IPS-20b (cell line): ENCODE measurements at regions not wholly inside any gene's neighbourhood (a gene's known extent, or its start where the extent isn't known, plus 50 kb on each side); places are given as distances from the start of the nearest gene placed in this dataset.

ENCODE experiments used
- H3K27ac ChIP-seq: one replicate; pipeline ENCODE4 v1.5.1; 2013; ENCODE audit warnings: low read length
- H3K27me3 ChIP-seq: 2 replicates; pipeline ENCODE4 v1.6.1; 2013; ENCODE audit warnings: mild to moderate bottlenecking, low read length, inconsistent platforms; ENCODE audit not compliant: insufficient read depth
- H3K36me3 ChIP-seq: 2 replicates; pipeline ENCODE4 v1.6.1; 2013; ENCODE audit warnings: low read depth, mild to moderate bottlenecking, inconsistent platforms, low read length, moderate library complexity; ENCODE audit not compliant: insufficient read depth
- H3K4me1 ChIP-seq: 2 replicates; pipeline ENCODE4 v1.6.1; 2013; ENCODE audit warnings: mild to moderate bottlenecking, control low read depth, inconsistent platforms, low read length, moderate library complexity; ENCODE audit not compliant: insufficient read depth
- H3K4me3 ChIP-seq: 2 replicates; pipeline ENCODE4 v1.5.1; 2013; ENCODE audit warnings: mild to moderate bottlenecking, low read length, inconsistent platforms
- H3K9ac ChIP-seq: 2 replicates; pipeline ENCODE4 v1.6.1; 2013; ENCODE audit warnings: low read depth, mild to moderate bottlenecking, inconsistent platforms, low read length, moderate library complexity
- H3K9me3 ChIP-seq: 2 replicates; pipeline ENCODE4 v1.6.1; 2013; ENCODE audit warnings: mild to moderate bottlenecking, low read depth, low read length, inconsistent platforms; ENCODE audit not compliant: insufficient read depth

DNA sequence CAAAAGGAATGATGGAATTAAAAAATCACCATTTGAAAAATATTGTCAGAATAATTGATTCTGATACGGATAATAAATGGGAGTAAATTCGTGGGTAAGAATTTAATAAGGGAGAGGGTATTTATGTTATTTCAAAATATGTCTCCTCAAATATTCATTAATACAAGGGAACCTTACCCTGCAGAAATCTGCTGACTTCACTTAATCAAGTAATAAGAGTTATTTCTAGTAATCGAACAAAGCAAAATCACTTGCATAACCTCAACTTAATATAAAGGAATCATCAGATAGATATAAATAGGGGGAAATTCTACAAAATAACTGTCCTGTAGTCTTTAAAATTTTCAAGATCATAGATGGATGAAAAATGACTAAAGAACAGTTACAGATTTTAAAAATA lies 1164.7 kb upstream of the GJE1 start:
- Histone ChIP-seq H3K27me3 (no peaks in the 10 kb centered on the region), H3K36me3 (no peaks in the 10 kb centered on the region), H3K9ac (no peak overlapping the region), H3K4me1 (no peaks in the 10 kb centered on the region), H3K27ac (no peak overlapping the region), H3K4me3 (no peak overlapping the region), H3K9me3 (no peaks in the 10 kb centered on the region)

DNA sequence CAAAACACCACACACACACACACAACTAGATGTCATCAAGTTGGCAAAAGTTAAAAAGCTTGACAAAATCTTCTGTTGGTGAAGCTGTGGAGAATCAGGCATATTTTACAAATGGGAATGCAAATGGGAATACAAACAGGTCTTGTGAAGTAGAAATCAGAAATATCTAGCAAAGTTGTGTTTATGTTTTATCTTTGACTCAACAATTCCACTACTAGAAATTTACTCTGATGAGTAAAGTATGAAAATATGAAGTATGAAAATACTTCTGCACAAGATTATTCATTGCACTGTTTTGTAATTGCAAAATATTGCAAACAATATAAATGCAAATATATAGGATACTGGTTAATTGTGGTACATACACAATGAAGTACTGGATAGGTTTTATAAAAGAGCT lies 1166.0 kb upstream of the GJE1 start:
- no peak overlapping the region for H3K4me3 ChIP-seq
- no peaks in the 10 kb centered on the region for H3K4me1 ChIP-seq

DNA sequence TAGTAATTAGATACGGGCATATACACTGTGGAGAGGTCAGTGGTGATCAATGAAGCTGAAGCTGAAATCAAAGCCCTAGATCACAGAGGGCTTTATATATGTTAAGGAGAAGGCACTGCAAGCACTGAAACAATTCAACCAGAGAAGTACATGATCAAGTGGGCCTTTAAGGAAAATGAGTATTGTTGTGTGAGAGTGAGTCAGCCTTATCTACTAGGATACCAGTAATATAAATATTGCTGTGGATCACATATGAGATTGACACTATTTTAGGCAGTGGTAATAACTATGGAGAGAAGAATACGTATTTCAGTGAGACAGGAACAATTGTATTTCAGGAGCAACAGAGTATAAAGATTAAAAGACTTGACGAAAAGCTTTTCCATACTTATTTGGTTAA lies 1172.2 kb upstream of the GJE1 start:
- Histone ChIP-seq H3K4me3 (no peak overlapping the region), H3K9ac (no peak overlapping the region), H3K4me1 (no peaks in the 10 kb centered on the region), H3K27ac (no peak overlapping the region), H3K9me3 (no peaks in the 10 kb centered on the region), H3K36me3 (no peaks in the 10 kb centered on the region), H3K27me3 (no peaks in the 10 kb centered on the region)

More for the DNA sequence above, 1166.0 kb upstream of the GJE1 start:
- Histone ChIP-seq H3K9ac (no peak overlapping the region), H3K36me3 (no peaks in the 10 kb centered on the region), H3K27me3 (no peaks in the 10 kb centered on the region), H3K9me3 (no peaks in the 10 kb centered on the region), H3K27ac (no peak overlapping the region)

DNA sequence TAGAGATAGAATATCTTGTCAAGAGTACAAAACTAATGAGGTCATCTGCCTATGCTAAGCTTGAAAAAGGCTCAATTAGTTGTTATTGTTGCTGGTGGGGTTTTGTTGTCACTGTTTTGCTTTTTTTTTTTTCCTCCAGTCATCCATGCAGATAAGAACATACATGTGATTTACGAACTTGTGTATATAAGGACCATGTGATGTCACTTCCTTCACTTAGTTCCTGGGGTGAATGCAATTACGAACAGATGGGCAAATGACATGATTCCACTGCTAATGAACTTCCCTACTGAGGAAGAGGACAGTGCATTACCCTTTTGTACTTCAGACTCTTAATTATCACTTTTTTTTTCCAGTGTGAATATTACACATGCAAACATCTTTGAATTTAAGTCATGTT lies 1175.3 kb upstream of the GJE1 start:
- H3K4me1 ChIP-seq, result no peaks in the 10 kb centered on the region
- H3K9me3 ChIP-seq, result no peaks in the 10 kb centered on the region
- no peak overlapping the region for H3K9ac ChIP-seq
- H3K4me3 ChIP-seq, result no peak overlapping the region
- no peaks in the 10 kb centered on the region for H3K27me3 ChIP-seq
- no peak overlapping the region for H3K27ac ChIP-seq
- H3K36me3 ChIP-seq, result no peaks in the 10 kb centered on the region

DNA sequence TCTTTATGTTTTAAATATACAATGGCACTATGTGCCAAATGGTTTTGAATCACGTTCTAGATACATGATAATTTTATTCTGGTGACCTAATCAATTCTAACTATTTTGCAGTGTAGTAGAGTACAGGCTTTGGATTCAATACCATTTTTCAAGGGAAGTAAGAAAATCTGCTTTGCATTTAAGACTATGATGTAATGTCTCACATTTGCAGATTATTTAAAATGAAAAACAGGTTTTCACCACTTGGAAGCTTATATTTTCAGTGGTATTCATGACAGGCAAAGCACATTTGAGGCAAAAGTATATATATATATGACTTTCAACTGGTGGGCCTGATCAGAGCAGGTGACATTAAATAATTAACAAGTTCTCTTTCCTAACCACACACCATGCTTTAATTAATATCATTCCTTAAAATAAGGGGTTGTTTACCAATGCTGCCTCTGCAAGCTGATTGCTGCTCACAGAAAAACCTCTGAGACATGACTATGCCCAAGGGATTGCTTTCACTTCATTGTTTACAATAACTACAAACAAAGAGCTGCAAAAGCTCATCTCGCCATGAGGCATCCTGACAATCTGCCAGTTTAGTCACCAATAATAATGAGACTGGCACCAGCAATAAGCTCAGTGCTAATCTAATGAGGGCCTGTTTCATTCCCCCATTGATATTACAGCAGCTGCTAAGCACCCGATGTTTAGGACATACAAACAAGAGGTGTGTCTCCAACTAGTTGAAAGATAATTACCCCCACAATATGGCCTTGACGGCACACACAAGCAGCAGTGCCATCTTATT lies 1176.0 kb upstream of the GJE1 start:
- Histone ChIP-seq H3K27me3 (no peaks in the 10 kb centered on the region), H3K9me3 (no peaks in the 10 kb centered on the region), H3K27ac (no peak overlapping the region), H3K4me1 (no peaks in the 10 kb centered on the region), H3K36me3 (no peaks in the 10 kb centered on the region), H3K4me3 (no peak overlapping the region), H3K9ac (no peak overlapping the region)

DNA sequence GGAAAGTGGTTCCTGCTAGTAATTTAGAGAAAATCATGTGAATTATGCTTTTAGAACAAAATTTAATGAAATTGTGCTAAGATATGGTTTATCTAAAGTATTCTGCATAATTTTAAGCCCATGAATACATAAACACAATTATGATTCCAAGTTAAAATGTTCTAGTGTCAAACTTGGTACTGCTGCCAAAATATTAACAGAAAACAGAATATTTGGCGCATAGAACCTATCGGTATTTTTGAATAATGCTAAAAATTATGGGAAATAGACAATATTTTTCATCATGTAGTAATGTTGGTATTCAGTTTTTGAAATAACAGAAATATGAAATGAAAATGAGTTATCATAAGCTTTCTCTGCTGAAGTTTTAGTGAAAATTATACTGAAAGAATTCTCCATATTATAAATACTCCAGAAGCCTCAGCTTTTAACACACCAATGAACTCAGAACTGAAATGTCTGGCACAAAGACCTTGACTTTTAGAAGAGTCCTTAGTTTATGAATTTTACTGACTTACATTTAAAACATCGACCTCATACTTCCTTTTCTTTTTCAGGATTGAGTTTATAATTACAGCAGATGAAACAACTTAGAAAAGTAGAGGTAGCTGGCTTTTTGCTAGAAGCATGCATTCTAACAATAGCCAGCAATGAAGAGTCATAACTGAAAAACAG lies 1192.3 kb upstream of the GJE1 start:
- no peaks in the 10 kb centered on the region for H3K4me1 ChIP-seq
- H3K27ac ChIP-seq, result no peak overlapping the region
- no peak overlapping the region for H3K9ac ChIP-seq
- peaks cover 12% of the 10 kb centered on the region; the same call in 1 of the 2 replicates for H3K9me3 ChIP-seq
- H3K36me3 ChIP-seq, result no peaks in the 10 kb centered on the region
- no peak overlapping the region for H3K4me3 ChIP-seq
- H3K27me3 ChIP-seq, result no peaks in the 10 kb centered on the region

DNA sequence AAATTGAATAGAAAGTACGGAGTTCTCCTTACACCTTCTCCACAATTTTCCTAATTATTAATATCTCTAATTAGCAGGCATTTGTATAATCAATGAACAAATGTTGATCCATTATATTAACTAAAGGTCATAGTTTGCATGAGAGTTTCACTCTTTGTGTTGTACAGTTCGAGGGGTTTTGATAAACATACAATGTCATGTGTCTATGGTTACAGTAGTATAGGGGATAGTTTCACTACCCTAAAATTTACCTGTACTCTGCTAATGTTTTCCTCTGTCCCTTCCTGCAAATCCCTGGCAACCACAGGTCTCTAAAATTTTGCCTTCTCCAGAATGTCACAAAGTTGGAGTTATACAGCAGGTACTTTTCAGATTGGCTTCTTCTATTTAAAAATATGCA lies 1199.8 kb upstream of the GJE1 start:
- Histone ChIP-seq H3K27me3 (no peaks in the 10 kb centered on the region), H3K36me3 (no peaks in the 10 kb centered on the region), H3K9ac (no peak overlapping the region), H3K27ac (no peak overlapping the region), H3K4me3 (no peak overlapping the region), H3K4me1 (no peaks in the 10 kb centered on the region), H3K9me3 (no peaks in the 10 kb centered on the region)

DNA sequence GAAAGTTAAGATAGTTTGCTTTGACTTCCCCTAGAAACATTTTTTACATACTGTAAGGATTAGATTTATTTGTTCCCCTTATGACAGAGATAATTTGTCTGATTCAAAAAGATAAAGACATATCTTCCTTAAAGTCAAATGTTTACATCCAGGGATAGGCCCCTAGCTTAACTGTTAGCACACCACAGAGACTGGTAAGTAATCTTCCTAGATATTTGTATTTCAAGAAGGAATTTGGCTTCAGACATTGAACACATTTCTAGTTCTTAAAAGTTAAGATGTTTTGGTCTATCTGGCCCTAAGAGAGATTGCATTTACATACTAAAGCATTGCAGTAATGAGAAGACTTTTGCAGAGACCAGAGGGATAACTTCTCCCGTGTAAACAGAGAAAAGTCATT lies 1201.1 kb upstream of the GJE1 start:
- Histone ChIP-seq H3K9me3 (no peaks in the 10 kb centered on the region), H3K4me3 (no peak overlapping the region), H3K27me3 (no peaks in the 10 kb centered on the region), H3K9ac (no peak overlapping the region), H3K27ac (no peak overlapping the region), H3K36me3 (no peaks in the 10 kb centered on the region), H3K4me1 (no peaks in the 10 kb centered on the region)

DNA sequence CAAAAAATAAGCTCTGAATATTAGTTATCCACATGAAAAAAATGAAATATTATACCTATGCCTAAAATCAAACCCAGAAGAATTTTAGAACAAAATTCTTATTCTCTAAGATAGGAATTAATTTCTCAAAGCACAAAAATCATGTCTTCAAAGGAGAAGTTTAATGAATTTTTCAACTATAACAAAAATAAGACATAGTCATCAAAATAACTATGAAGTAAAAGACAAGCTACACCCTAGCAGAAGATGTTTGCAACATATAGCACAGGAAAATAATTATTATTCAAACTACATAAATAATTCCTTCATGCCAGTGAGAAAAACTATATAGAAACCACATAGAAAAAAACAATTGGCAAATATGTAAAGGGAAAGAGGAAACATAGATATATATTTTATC lies 1203.6 kb upstream of the GJE1 start:
- Histone ChIP-seq H3K9ac (no peak overlapping the region), H3K9me3 (no peaks in the 10 kb centered on the region), H3K36me3 (no peaks in the 10 kb centered on the region), H3K4me1 (no peaks in the 10 kb centered on the region), H3K4me3 (no peak overlapping the region), H3K27me3 (no peaks in the 10 kb centered on the region), H3K27ac (no peak overlapping the region)

DNA sequence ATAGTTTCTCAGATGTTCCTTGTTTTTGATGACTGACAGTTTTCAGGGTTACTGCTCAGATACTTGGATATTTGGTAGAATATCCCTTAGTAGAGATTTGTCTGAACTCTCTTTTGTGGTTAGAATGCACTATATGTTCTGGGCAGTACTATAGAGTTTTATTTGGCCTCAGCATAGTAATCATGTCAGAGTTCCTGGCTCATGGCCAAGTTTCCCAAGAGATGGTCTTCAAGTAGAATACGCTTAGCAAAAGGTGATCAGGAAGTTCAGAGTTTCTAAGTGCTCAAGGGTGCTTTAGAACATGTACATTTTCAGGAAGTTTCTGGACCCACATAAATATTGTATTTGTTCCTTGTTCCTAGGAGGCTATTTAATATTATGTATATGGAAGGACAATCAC lies 1209.7 kb upstream of the GJE1 start:
- no peak overlapping the region for H3K9ac ChIP-seq
- H3K36me3 ChIP-seq, result no peaks in the 10 kb centered on the region
- no peaks in the 10 kb centered on the region for H3K27me3 ChIP-seq
- H3K4me1 ChIP-seq, result no peaks in the 10 kb centered on the region
- H3K9me3 ChIP-seq, result no peaks in the 10 kb centered on the region
- H3K4me3 ChIP-seq, result no peak overlapping the region
- no peak overlapping the region for H3K27ac ChIP-seq

DNA sequence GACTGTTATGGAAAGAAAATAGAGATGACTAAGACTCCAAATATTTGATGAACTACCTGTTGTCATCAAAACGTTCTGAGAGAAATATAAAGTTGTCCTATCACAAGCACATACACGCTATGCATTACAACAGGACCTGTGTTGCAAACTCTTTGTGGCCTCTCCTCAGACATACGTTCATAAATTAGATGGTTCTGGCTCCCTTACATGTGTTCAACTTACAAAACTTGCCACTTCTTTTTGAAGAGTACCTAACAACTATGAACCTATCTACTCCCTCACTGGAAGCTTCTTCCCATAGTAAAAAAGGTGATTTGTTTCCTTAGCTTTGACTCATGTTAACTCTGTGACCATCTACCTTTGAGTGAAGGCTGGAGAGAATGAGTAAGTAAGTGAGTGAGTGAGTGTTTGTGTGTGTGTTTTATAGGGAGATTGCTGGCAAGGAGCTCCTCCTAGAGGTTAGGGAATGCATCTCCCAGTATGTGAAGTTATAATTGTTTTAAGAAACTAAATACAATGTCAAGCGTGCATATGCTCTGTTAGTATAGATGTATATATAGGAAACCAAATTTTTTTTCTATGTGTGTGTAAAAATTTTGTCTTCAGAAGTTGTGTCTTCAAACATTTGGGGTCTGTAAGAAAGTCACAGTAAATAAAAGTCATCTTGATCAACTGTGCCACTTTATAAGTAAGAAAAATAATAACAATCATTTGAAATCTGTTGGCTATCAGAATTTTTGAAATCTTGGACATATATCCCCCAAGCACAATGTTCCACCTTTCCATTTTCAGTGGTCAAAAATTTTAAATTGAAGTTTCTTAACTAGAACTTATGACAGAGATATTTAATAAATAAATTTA lies 1211.1 kb upstream of the GJE1 start:
- Histone ChIP-seq H3K9me3 (no peaks in the 10 kb centered on the region), H3K27ac (no peak overlapping the region), H3K9ac (no peak overlapping the region)

More for the DNA sequence above, 1211.1 kb upstream of the GJE1 start:
- Histone ChIP-seq H3K27me3 (no peaks in the 10 kb centered on the region), H3K4me1 (no peaks in the 10 kb centered on the region), H3K4me3 (no peak overlapping the region), H3K36me3 (no peaks in the 10 kb centered on the region)
